C4-2B (cell line): ENCODE measurements at regions not wholly inside any gene's neighbourhood (a gene's known extent, or its start where the extent isn't known, plus 50 kb on each side); places are given as distances from the start of the nearest gene placed in this dataset.

Experiments
- CTCF ChIP-seq: fragments of 450-650 bp; conservative IDR thresholded peaks from 2 replicates; pipeline ENCODE4 v1.5.1; 2017; ENCODE audit warnings: mild to moderate bottlenecking
- ZFX ChIP-seq: fragments of 450-650 bp; IDR thresholded peaks from 2 replicates; pipeline ENCODE4 v1.6.1; 2017

- TF ChIP-seq CTCF = no peak
- no peak for TF ChIP-seq ZFX
Observed at GRCh38 chr20:24108581-24108980, 120.0 kb upstream of the GGTLC1 start.
